ENCODE measurements at regions not wholly inside any gene's neighbourhood (a gene's known extent, or its start where the extent isn't known, plus 50 kb on each side); places are given as distances from the start of the nearest gene placed in this dataset.

GRCh38 chr17:14854691-14855090 lies 410.4 kb downstream of the PMP22 start:
- 93% methylated on average over 4 of the region's 4 CpGs for WGBS, 2 donors
- intact Hi-C loops (cut with DNase I) = no loop called here

DNA sequence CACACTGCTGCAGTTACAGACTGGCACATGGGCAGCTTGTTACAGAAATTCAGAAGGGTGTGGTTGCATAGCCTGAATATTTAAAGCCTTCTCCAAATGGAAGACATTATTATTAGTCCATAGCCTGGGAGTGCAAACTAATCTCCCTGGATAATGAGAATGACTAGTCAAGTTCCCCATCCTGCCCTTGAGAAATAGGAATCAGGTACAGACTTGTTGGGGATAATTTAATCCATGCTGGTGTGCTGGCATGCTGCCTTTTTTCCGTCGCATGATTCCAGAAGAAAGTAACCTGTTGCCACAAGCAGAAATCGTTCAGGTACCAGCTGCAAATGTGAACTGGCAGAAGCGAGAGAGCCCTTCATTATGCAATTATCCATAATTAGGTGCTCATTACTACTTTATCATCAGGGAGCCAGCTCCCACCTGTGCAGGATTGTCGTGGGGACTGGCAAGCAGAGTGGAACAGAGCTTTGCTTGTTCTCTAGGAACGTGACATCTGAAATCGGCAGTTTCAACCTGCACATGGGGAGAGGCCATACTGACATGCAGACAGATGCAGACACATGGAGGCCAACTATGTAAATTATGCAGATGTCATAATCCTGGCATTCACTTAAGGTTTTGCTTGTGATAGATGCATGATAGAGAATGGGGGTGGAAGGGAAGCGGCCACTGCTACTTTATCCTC lies 419.4 kb downstream of the PMP22 start:
- Histone ChIP-seq H3K36me3 (no peaks in the 10 kb centered on the region), H3K27ac (no peak overlapping the region), H3K4me3 (replicated peaks in 1 of 3) (no peak overlapping the region), H3K27me3 (no peaks in the 10 kb centered on the region), H3K4me1 (no peaks in the 10 kb centered on the region), H3K9me3 (no peaks in the 10 kb centered on the region)
- TF ChIP-seq CTCF (IDR thresholded peaks at IDR 0.05) = no peak
- no peak for TF ChIP-seq POLR2A (IDR thresholded peaks at IDR 0.05)
- DNase-seq = no peak
- 51 to 64% methylated on average over 7 to 8 of the region's 8 CpGs for WGBS, 2 donors
- intact Hi-C loops (cut with DNase I) = no loop called here

More at GRCh38 chr17:14854691-14855090, 410.4 kb downstream of the PMP22 start:
- Histone ChIP-seq H3K36me3 (no peaks in the 10 kb centered on the region), H3K4me1 (no peaks in the 10 kb centered on the region), H3K27ac (no peak overlapping the region), H3K9me3 (no peaks in the 10 kb centered on the region), H3K4me3 (replicated peaks in 1 of 3) (no peak overlapping the region), H3K27me3 (no peaks in the 10 kb centered on the region)
- no peak for DNase-seq
- TF ChIP-seq POLR2A (IDR thresholded peaks at IDR 0.05) (no peak), CTCF (IDR thresholded peaks at IDR 0.05) (no peak)

GRCh38 chr17:14843086-14843795 lies 421.9 kb downstream of the PMP22 start:
- Histone ChIP-seq H3K27ac (no peak overlapping the region), H3K27me3 (no peaks in the 10 kb centered on the region), H3K4me1 (no peaks in the 10 kb centered on the region), H3K9me3 (no peaks in the 10 kb centered on the region), H3K36me3 (no peaks in the 10 kb centered on the region), H3K4me3 (replicated peaks in 1 of 3) (no peak overlapping the region)
- intact Hi-C loops (cut with DNase I) = no loop called here
- no peak for TF ChIP-seq POLR2A (IDR thresholded peaks at IDR 0.05)
- TF ChIP-seq CTCF (IDR thresholded peaks at IDR 0.05) = no peak
- no peak for DNase-seq
- 84 to 92% methylated on average over 8 of the region's 8 CpGs for WGBS, 2 donors

DNA sequence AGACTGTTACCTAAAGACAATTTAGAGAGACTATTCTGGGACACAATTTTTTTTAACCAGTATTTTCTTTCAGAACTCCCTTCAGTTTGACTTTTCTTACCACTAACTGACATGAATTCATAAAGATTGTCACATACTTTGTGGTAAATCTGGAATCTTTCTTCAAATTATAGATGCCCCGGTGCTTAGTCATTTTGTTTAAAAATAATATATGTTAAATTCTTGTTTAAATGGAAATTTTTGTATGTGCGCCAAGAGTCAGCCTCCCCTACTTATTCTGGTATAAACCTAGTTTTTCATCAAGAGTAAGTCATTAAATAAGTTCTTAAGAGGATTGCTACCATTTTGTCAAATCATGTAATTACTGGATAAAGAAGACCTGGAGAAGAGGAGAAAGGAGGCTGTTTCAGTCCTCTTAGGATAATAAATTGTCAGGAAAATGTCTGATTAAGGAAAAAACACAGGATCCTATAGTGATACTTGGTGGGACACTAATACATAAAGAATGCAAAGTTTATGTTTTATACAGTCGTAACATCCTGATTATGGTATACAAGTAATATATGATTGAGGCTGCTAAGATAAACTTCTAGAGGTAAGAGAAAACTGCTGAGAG lies 424.4 kb downstream of the PMP22 start:
- Histone ChIP-seq H3K27ac (no peak overlapping the region), H3K9me3 (no peaks in the 10 kb centered on the region), H3K4me1 (no peaks in the 10 kb centered on the region), H3K36me3 (no peaks in the 10 kb centered on the region), H3K4me3 (replicated peaks in 1 of 3) (no peak overlapping the region), H3K27me3 (no peaks in the 10 kb centered on the region)
- intact Hi-C loops (cut with DNase I) = no loop called here
- TF ChIP-seq POLR2A (IDR thresholded peaks at IDR 0.05) = no peak
- TF ChIP-seq CTCF (IDR thresholded peaks at IDR 0.05) = no peak
- no peak for DNase-seq
- WGBS, 2 donors = 90 to 91% methylated on average over 3 of the region's 3 CpGs

- DNase-seq = no peak
- H3K9me3 ChIP-seq = no peaks in the 10 kb centered on the region
- 50 to 55% methylated on average over 1 of the region's 1 CpG for WGBS, 2 donors
- no peak overlapping the region for H3K4me3 ChIP-seq (replicated peaks in 1 of 3)
- no peak for TF ChIP-seq CTCF (IDR thresholded peaks at IDR 0.05)
- H3K27ac ChIP-seq = no peak overlapping the region
- no peaks in the 10 kb centered on the region for H3K36me3 ChIP-seq
- H3K4me1 ChIP-seq = no peaks in the 10 kb centered on the region
- H3K27me3 ChIP-seq = no peaks in the 10 kb centered on the region
- intact Hi-C loops (cut with DNase I) = no loop called here
Measured at GRCh38 chr17:14838567-14838966, 426.6 kb downstream of the PMP22 start.
